ENCODE measurements at regions not wholly inside any gene's neighbourhood (a gene's known extent, or its start where the extent isn't known, plus 50 kb on each side); places are given as distances from the start of the nearest gene placed in this dataset.
A peak's percentile ranks its signal among the peaks of the same experiment; 100 is the strongest.
"Not testable (repeated sequence)": the region's sequence is repeated elsewhere in the genome, so short reads cannot be mapped to it uniquely, and the experiment has no call there.

GRCh38 chr13:52324831-52325230 is 81.1 kb downstream of the THSD1 start:
- not testable (repeated sequence) for DNase-seq

- DNase-seq, result no peak
These were observed 86.1 kb downstream of the THSD1 start for GRCh38 chr13:52319876-52320275.

- not testable (repeated sequence) for DNase-seq
These were observed 96.1 kb downstream of the THSD1 start for GRCh38 chr13:52309833-52310232.

- DNase-seq, result not testable (repeated sequence)
These were observed 99.6 kb downstream of the THSD1 start for GRCh38 chr13:52306336-52306735.

GRCh38 chr13:52303098-52303497 is 102.9 kb downstream of the THSD1 start:
- not testable (repeated sequence) for DNase-seq

- not testable (repeated sequence) for DNase-seq
These were observed 103.3 kb downstream of the THSD1 start for GRCh38 chr13:52302688-52303087.

- not testable (repeated sequence) for DNase-seq
These were observed 104.1 kb downstream of the THSD1 start for GRCh38 chr13:52301810-52302400.

GRCh38 chr13:52298079-52298661 is 107.8 kb downstream of the THSD1 start:
- DNase-seq, result not testable (repeated sequence)

GRCh38 chr13:52288891-52289290 is 117.1 kb downstream of the THSD1 start:
- not testable (repeated sequence) for DNase-seq

GRCh38 chr13:52281387-52281786 is 122.0 kb upstream of the NEK3 start:
- not testable (repeated sequence) for DNase-seq

- not testable (repeated sequence) for DNase-seq
These were observed 120.0 kb upstream of the NEK3 start for GRCh38 chr13:52279408-52279807.

- DNase-seq, result not testable (repeated sequence)
These were observed 94.9 kb upstream of the NEK3 start for GRCh38 chr13:52254299-52254698.

GRCh38 chr13:52240752-52241151 is 81.4 kb upstream of the NEK3 start:
- DNase-seq, result not testable (repeated sequence)

- DNase-seq, result peak; percentile 40
These were observed 76.7 kb upstream of the NEK3 start for GRCh38 chr13:52235900-52236595.

GRCh38 chr13:52234928-52235327 is 75.5 kb upstream of the NEK3 start:
- DNase-seq, result not testable (repeated sequence)

GRCh38 chr13:52223063-52223462 is 63.7 kb upstream of the NEK3 start:
- not testable (repeated sequence) for DNase-seq

GRCh38 chr13:52213920-52214319 is 54.5 kb upstream of the NEK3 start:
- DNase-seq, result not testable (repeated sequence)

- DNase-seq, result not testable (repeated sequence)
These were observed 53.5 kb upstream of the NEK3 start for GRCh38 chr13:52212886-52213285.

GRCh38 chr13:52211416-52211776 is 52.0 kb upstream of the NEK3 start:
- not testable (repeated sequence) for DNase-seq

GRCh38 chr13:52210564-52211415 is 51.4 kb upstream of the NEK3 start:
- DNase-seq, result not testable (repeated sequence)
